Breast epithelium (tissue), 4 donors: ENCODE measurements at regions not wholly inside any gene's neighbourhood (a gene's known extent, or its start where the extent isn't known, plus 50 kb on each side); places are given as distances from the start of the nearest gene placed in this dataset.

ENCODE experiments used
- DNase-seq, 2 donors: peaks; one replicate each; pipeline ENCODE4 v3.0.0-alpha.2; 2019; ENCODE audit warnings: low spot score in 2 of 2
- H3K27ac ChIP-seq, 2 donors: fragments of 200-600 bp; sonication (generic) in 1 of 2; one replicate each; pipeline ENCODE4 v1.5.1; 2016 to 2019; ENCODE audit warnings: mild to moderate bottlenecking in 1 of 2
- H3K27me3 ChIP-seq, 2 donors: fragments of 200-600 bp; sonication (generic) in 1 of 2; one replicate each; pipeline versions ENCODE4 v1.5.1 to v1.6.0; 2017 to 2019; ENCODE audit warnings: control low read depth in 1 of 2, mild to moderate bottlenecking in 1 of 2
- H3K36me3 ChIP-seq: fragments of 200-600 bp; one replicate; pipeline ENCODE4 v1.5.1; 2019
- H3K4me1 ChIP-seq, 2 donors: fragments of 200-600 bp; sonication (generic); one replicate each; pipeline ENCODE4 v1.5.1; 2016 to 2019; ENCODE audit warnings: control low read depth in 1 of 2
- H3K4me3 ChIP-seq, 3 donors: fragments of 200-600 bp; sonication (generic); 1 replicate in 2 of 3; 2 replicates in 1 of 3; pipeline ENCODE4 v1.5.1; 2016 to 2019; ENCODE audit warnings: mild to moderate bottlenecking in 3 of 3, moderate library complexity in 2 of 3
- H3K9me3 ChIP-seq, 2 donors: fragments of 200-600 bp; sonication (generic) in 1 of 2; one replicate each; pipeline ENCODE4 v1.5.1; 2016 to 2019; ENCODE audit warnings: control low read depth in 1 of 2
- POLR2A ChIP-seq: fragments of 450-650 bp; IDR thresholded peaks from one replicate; pipeline ENCODE4 v1.6.1; 2016; ENCODE audit warnings: antibody characterized with exemption, mild to moderate bottlenecking, moderate library complexity
- POLR2AphosphoS5 ChIP-seq, 3 donors: sonication (generic); formaldehyde crosslinking; IDR thresholded peaks; one replicate each; pipeline ENCODE4 v1.6.1; 2017; ENCODE audit warnings: antibody characterized with exemption in 3 of 3
- intact Hi-C: fragments of 100-400 bp; cut with DNase I; formaldehyde crosslinking; loops from one replicate; pipeline ENCODE4 v1.15.1; 2023; ENCODE audit warnings: low total_unique reads
- TF ChIP-seq, protein P1 (sequence below), 3 donors: fragments of 450-650 bp; IDR thresholded peaks; one replicate each; pipeline ENCODE4 v1.5.1; 2016 to 2017; ENCODE audit warnings: antibody characterized with exemption in 3 of 3, mild to moderate bottlenecking in 3 of 3, moderate library complexity in 3 of 3

DNA sequence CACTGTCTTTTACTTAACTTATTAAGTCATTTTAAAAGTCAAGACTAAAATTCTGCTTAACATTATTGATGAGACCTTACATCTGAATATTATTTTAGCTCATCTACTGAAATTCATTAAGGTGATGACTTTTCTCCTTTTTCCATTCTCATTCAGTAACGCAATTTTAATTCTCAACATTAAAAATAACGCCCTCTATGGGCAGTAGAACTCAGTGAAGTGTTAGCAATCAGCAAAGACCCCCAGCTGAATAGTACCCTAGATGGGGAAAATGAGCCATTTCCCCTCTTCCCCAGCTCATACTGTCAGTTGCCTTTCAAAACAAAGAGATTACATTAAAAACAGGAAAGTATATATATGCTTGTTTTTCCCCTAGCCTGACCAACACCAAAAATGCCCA, 203.3 kb downstream of the NR4A2 start:
- H3K4me1 ChIP-seq: no peaks in the 10 kb centered on the region
- H3K36me3 ChIP-seq: no peaks in the 10 kb centered on the region
- intact Hi-C loops: no loop called here

DNA sequence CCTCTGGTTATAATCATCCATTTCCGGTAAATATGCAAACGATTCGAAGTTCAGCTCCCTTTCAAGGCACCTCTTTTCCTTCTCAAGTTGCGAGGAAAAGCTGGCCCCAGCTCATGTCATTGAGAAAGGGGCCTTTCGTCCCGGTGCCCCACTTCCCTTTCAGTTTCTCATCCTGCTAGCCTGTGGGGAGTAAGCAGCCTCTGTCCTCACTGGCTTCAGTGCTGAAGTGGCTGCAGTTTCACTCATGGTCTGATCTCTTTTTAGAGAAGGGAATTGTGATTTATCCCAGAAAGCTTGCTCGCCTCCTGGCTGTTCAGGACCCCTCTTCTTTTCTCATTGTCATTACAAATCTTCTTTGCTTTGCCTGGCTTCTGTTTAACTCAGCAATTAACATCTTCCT, 207.5 kb downstream of the NR4A2 start:
- no peak for DNase-seq
- Histone ChIP-seq H3K9me3 (no peaks in the 10 kb centered on the region), H3K27ac (no peak overlapping the region), H3K4me3 (no peak overlapping the region), H3K4me1 (no peaks in the 10 kb centered on the region), H3K36me3 (no peaks in the 10 kb centered on the region), H3K27me3 (no peaks in the 10 kb centered on the region)
- no peak for TF ChIP-seq POLR2A
- TF ChIP-seq, protein P1, sequence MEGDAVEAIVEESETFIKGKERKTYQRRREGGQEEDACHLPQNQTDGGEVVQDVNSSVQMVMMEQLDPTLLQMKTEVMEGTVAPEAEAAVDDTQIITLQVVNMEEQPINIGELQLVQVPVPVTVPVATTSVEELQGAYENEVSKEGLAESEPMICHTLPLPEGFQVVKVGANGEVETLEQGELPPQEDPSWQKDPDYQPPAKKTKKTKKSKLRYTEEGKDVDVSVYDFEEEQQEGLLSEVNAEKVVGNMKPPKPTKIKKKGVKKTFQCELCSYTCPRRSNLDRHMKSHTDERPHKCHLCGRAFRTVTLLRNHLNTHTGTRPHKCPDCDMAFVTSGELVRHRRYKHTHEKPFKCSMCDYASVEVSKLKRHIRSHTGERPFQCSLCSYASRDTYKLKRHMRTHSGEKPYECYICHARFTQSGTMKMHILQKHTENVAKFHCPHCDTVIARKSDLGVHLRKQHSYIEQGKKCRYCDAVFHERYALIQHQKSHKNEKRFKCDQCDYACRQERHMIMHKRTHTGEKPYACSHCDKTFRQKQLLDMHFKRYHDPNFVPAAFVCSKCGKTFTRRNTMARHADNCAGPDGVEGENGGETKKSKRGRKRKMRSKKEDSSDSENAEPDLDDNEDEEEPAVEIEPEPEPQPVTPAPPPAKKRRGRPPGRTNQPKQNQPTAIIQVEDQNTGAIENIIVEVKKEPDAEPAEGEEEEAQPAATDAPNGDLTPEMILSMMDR (IDR thresholded peaks at IDR 0.05): no peak
- TF ChIP-seq POLR2AphosphoS5 (IDR thresholded peaks at IDR 0.05): no peak
- intact Hi-C loops: no loop called here

More for the DNA sequence above, 203.3 kb downstream of the NR4A2 start:
- no peaks in the 10 kb centered on the region for H3K9me3 ChIP-seq
- no peak overlapping the region for H3K4me3 ChIP-seq
- no peak overlapping the region for H3K27ac ChIP-seq
- no peaks in the 10 kb centered on the region for H3K27me3 ChIP-seq
- TF ChIP-seq, protein P1 (IDR thresholded peaks at IDR 0.05): no peak
- no peak for TF ChIP-seq POLR2A
- no peak for TF ChIP-seq POLR2AphosphoS5 (IDR thresholded peaks at IDR 0.05)
- no peak for DNase-seq

DNA sequence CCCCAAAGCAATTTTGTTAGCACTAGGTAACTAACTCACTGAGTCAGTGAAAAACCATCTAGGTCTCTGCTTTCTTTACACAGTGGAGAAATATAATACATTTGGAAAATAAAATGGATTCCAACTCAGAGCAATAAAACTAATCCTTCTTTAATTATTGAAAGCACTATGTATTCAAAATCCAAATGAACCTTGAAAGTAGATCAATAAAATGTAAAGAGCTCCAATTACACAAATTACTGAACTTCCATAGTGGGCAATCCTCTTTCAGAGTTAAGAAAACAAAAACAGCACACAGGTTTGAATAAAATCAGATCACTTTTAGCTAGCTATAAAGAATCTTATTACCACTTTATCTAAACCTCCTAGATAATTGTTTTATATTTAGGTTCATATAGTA, 208.1 kb downstream of the NR4A2 start:
- Histone ChIP-seq H3K27ac (no peak overlapping the region), H3K27me3 (no peaks in the 10 kb centered on the region), H3K36me3 (no peaks in the 10 kb centered on the region), H3K4me1 (no peaks in the 10 kb centered on the region), H3K9me3 (no peaks in the 10 kb centered on the region), H3K4me3 (no peak overlapping the region)
- no peak for DNase-seq
- intact Hi-C loops: no loop called here
- TF ChIP-seq, protein P1 (IDR thresholded peaks at IDR 0.05): no peak
- TF ChIP-seq POLR2A (no peak), POLR2AphosphoS5 (IDR thresholded peaks at IDR 0.05) (no peak)

DNA sequence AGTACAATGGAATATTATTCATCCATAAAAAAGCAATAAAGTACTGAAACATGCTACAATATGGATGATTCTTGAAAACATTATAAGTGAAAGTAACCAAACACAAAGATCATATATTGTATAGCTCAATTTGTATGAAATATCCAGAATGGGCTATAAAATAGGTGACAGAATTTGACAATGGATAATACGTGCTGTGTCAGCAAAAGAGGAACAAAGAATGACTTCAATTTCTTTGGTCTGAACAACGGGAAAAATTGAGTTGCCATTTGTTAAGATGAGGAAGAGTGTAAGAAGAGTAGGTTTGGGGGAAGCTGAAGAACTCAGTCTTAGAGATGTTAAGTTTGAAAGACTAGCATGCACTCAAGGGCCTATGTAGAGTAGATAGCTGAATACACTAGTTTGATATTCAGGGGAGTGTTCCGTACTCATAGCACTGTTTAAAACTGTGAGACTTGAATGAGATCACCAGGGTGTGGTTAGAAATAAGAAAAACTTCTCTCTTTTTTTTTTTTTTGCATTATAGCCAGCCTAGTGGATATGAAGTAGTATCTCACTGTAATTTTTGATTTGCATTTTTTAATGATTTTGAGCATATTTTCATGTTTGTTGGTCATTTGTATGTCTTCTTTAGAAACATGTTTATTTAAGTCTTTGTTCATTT, 213.6 kb downstream of the NR4A2 start:
- Histone ChIP-seq H3K4me1 (no peaks in the 10 kb centered on the region), H3K27ac (no peak overlapping the region), H3K36me3 (no peaks in the 10 kb centered on the region), H3K4me3 (no peak overlapping the region), H3K27me3 (no peaks in the 10 kb centered on the region), H3K9me3 (no peaks in the 10 kb centered on the region)
- TF ChIP-seq, protein P1 (IDR thresholded peaks at IDR 0.05): no peak
- TF ChIP-seq POLR2AphosphoS5 (IDR thresholded peaks at IDR 0.05) (no peak), POLR2A (no peak)
- DNase-seq: no peak
- intact Hi-C loops: no loop called here

DNA sequence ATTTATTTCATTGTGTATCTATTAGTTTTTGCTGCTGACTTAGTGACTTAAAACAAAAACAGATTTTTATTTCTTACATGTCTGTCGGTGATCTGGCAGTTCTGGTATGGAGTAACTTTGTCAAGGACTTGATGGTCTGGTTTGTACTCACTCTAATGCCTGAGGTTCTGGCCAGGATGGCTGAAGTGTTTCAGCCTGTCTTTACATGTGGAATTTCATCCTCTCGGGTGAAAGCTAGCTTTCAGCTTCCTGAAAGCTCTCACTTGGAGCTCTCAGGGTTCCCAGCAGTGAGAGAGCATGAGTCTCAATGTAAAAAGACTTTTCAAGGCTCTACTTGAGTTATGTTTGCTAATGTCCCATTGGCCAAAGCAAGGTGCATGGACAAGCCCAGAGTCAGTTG, 216.4 kb downstream of the NR4A2 start:
- H3K9me3 ChIP-seq: no peaks in the 10 kb centered on the region
- peak overlapping the region in 1 of 2 donors; percentile 44 for H3K27ac ChIP-seq
- H3K4me1 ChIP-seq: no peaks in the 10 kb centered on the region
- peak in 1 of 2 donors; percentile 24 for DNase-seq
- no peak overlapping the region for H3K4me3 ChIP-seq
- TF ChIP-seq POLR2A (no peak), POLR2AphosphoS5 (IDR thresholded peaks at IDR 0.05) (no peak)
- TF ChIP-seq, protein P1 (IDR thresholded peaks at IDR 0.05): no peak
- intact Hi-C loops: no loop called here
- no peaks in the 10 kb centered on the region for H3K36me3 ChIP-seq
- no peaks in the 10 kb centered on the region for H3K27me3 ChIP-seq
